Epithelial cell of proximal tubule (primary cell): ENCODE measurements at regions not wholly inside any gene's neighbourhood (a gene's known extent, or its start where the extent isn't known, plus 50 kb on each side); places are given as distances from the start of the nearest gene placed in this dataset.

Experiments
- DNase-seq: peaks from one replicate; pipeline ENCODE4 v3.0.0-alpha.2; 2011; ENCODE audit warnings: low read depth
- H3K4me3 ChIP-seq: 2 replicates; pipeline ENCODE4 v1.5.1; 2011; ENCODE audit warnings: low read depth, mild to moderate bottlenecking, low read length
- CTCF ChIP-seq: conservative IDR thresholded peaks from 2 replicates; pipeline ENCODE4 v1.5.1; 2012; ENCODE audit warnings: low read depth, mild to moderate bottlenecking, low read length

GRCh38 chr6:147973806-147974205 is 368.8 kb upstream of the SASH1 start:
- DNase-seq: no peak
- no peak for TF ChIP-seq CTCF
- H3K4me3 ChIP-seq: no peak overlapping the region

- H3K4me3 ChIP-seq: no peak overlapping the region
- no peak for TF ChIP-seq CTCF
- no peak for DNase-seq
Measured at GRCh38 chr6:147974376-147974775, 368.3 kb upstream of the SASH1 start.

DNA sequence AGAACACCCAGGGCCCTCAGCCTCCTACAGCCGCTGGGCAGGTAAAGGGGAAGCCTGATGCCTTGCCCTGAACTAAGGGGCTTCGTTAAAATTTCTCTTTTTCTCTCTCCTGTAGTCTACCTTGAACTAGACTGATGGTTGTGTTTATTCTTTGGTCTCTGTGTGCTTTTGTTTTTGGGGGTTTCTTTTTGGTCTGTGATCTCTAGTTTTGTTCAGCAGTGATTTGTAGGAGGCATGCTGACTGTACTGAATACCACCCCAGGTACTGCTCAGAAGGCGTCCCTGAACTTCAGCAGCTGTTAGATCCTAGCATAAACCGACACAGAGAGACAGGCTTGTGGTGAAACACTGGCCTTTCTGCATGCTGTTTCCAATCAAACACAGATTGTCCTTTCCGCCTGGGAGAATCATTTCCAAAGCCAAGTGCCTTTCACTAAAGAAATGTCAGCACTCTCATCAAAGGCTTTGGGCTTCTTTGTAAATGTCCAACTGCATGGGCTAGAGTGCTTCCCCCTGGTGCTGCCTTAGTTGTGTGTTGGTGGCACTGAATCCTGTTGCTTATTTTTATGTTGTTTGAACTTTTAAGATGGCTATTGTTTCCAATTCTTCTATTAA is 364.7 kb upstream of the SASH1 start:
- no peak overlapping the region for H3K4me3 ChIP-seq
- no peak for TF ChIP-seq CTCF
- no peak for DNase-seq

DNA sequence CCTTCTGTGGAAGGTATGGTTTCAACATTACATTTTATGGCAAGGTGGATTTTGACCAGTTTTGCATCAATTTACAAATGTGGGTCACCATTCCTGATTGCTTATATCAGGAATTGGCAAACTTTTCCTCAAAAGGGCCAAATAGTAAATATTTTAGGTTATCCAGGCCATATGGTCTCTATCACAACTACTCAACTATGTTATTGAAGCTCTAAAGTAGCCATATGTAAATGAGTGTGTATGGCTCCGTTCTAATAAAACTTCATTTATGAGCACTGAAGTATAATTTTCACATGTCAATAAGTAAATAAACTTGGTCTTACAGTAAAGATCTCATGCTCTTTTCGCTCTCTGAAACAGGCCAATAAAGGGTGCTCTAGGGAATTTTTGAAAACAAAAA is 362.7 kb upstream of the SASH1 start:
- H3K4me3 ChIP-seq: no peak overlapping the region
- no peak for DNase-seq
- TF ChIP-seq CTCF: no peak

- no peak overlapping the region for H3K4me3 ChIP-seq
- no peak for TF ChIP-seq CTCF
Measured at GRCh38 chr6:147983581-147984366, 358.9 kb upstream of the SASH1 start.

GRCh38 chr6:147986846-147987245 is 355.8 kb upstream of the SASH1 start:
- DNase-seq: no peak
- H3K4me3 ChIP-seq: no peak overlapping the region
- TF ChIP-seq CTCF: no peak

More at GRCh38 chr6:147983581-147984366, 358.9 kb upstream of the SASH1 start:
- no peak for DNase-seq

DNA sequence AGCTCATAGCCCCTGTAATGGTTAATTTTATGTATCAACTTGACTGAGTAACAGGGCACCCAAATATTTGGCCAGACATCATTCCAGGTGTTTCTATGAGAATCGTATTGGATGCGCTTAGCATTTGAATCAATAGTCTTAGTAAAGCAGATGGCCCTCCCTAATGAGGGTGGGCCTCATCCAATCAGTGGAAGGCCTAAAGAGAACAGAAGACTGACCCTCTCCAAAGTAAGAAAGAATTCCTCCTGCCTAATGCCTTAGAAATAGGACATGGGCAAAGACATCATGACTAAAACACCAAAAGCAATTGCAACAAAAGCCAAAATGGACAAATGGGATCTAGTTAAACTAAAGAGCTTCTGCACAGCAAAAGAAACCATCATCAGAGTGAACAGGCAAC is 352.5 kb upstream of the SASH1 start:
- no peak for TF ChIP-seq CTCF
- no peak for DNase-seq
- no peak overlapping the region for H3K4me3 ChIP-seq
